SK-N-SH (cell line): ENCODE measurements at regions not wholly inside any gene's neighbourhood (a gene's known extent, or its start where the extent isn't known, plus 50 kb on each side); places are given as distances from the start of the nearest gene placed in this dataset.

Source experiments
- CTCF ChIA-PET: fragments of 300-600, 350-600 bp; formaldehyde crosslinking; extraction: SDS; loops from one replicate; lab custom pipeline; 2021; lab: Yijun Ruan, JAX
- POLR2A ChIA-PET: fragments of 350-600 bp; sonication (Branson Sonifier 250); formaldehyde crosslinking; extraction: SDS; loops from one replicate; lab custom pipeline; 2020; ENCODE audit warnings: antibody characterized with exemption, inconsistent platforms; lab: Yijun Ruan, JAX
- DNase-seq: peaks from one replicate; pipeline ENCODE4 v3.0.0; 2012
- H2AFZ ChIP-seq: fragments of 200-600 bp; sonication (generic); 2 replicates; pipeline ENCODE4 v1.8.1; 2016; ENCODE audit warnings: antibody characterized with exemption, mild to moderate bottlenecking, low read depth
- H3F3A ChIP-seq: fragments of 200-600 bp; sonication (generic); replicated peaks from 2 replicates; pipeline ENCODE3; 2016; ENCODE audit warnings: antibody characterized with exemption, mild to moderate bottlenecking; ENCODE audit not compliant: insufficient read depth
- H3K27ac ChIP-seq, 2 experiments: fragments of 200-500 bp in 1 of 2; fragments of 200-600 bp in 1 of 2; sonication (Bioruptor generic) in 1 of 2; sonication (generic), shearing (Covaris generic) in 1 of 2; 2 replicates each; pipeline versions ENCODE4 v1.5.1 to v1.6.1; 2014 to 2016; ENCODE audit warnings: low read depth in 2 of 2, inconsistent platforms in 1 of 2, low read length in 1 of 2, mild to moderate bottlenecking in 1 of 2, mixed read lengths in 1 of 2
- H3K27me3 ChIP-seq: fragments of 200-600 bp; sonication (generic), shearing (Covaris generic); 2 replicates; pipeline ENCODE4 v1.6.1; 2016; ENCODE audit warnings: mixed run types; ENCODE audit not compliant: insufficient read depth
- H3K36me3 ChIP-seq, 2 experiments: fragments of 200-500 bp in 1 of 2; fragments of 200-600 bp in 1 of 2; sonication (Bioruptor generic) in 1 of 2; sonication (generic) in 1 of 2; replicated peaks in 1 of 2; 2 replicates each; pipeline versions ENCODE3 to v1.5.1; 2014 to 2016; ENCODE audit warnings: low read length in 1 of 2, mild to moderate bottlenecking in 1 of 2; ENCODE audit not compliant: insufficient read depth in 2 of 2, control insufficient read depth in 1 of 2
- H3K4me1 ChIP-seq, 2 experiments: fragments of 200-500 bp in 1 of 2; fragments of 200-600 bp in 1 of 2; sonication (Bioruptor generic) in 1 of 2; sonication (generic), shearing (Covaris generic) in 1 of 2; 2 replicates each; pipeline versions ENCODE4 v1.5.1 to v1.6.1; 2014 to 2016; ENCODE audit warnings: low read depth in 1 of 2, low read length in 1 of 2, mixed run types in 1 of 2; ENCODE audit not compliant: insufficient read depth in 2 of 2, control insufficient read depth in 1 of 2
- H3K4me2 ChIP-seq: fragments of 200-600 bp; sonication (generic), shearing (Covaris generic); 2 replicates; pipeline ENCODE4 v1.6.1; 2017; ENCODE audit warnings: mixed run types
- H3K4me3 ChIP-seq, 2 experiments: fragments of 200-500 bp in 1 of 2; fragments of 200-600 bp in 1 of 2; sonication (Bioruptor generic) in 1 of 2; sonication (generic), shearing (Covaris generic) in 1 of 2; 2 replicates each; pipeline versions ENCODE4 v1.5.1 to v1.8.1; 2014 to 2016; ENCODE audit warnings: low read depth in 2 of 2, inconsistent platforms in 1 of 2, low read length in 1 of 2, mild to moderate bottlenecking in 1 of 2, mixed read lengths in 1 of 2, moderate library complexity in 1 of 2
- H3K79me2 ChIP-seq: fragments of 200-600 bp; sonication (generic); 2 replicates; pipeline ENCODE4 v1.8.1; 2017; ENCODE audit warnings: mild to moderate bottlenecking; ENCODE audit not compliant: insufficient read depth
- H3K9ac ChIP-seq: fragments of 200-600 bp; sonication (generic); 2 replicates; pipeline ENCODE4 v1.6.1; 2017; ENCODE audit warnings: mixed run types
- H3K9me2 ChIP-seq: fragments of 200-600 bp; sonication (generic); 2 replicates; pipeline ENCODE4 v1.6.1; 2017; ENCODE audit warnings: mixed run types
- H3K9me3 ChIP-seq: fragments of 200-600 bp; sonication (generic); 2 replicates; pipeline ENCODE4 v1.6.1; 2017; ENCODE audit warnings: mixed run types, mild to moderate bottlenecking, moderate library complexity
- H4K20me1 ChIP-seq: fragments of 200-600 bp; sonication (generic); 2 replicates; pipeline ENCODE4 v1.6.1; 2017; ENCODE audit warnings: mild to moderate bottlenecking, mixed run types; ENCODE audit not compliant: insufficient read depth
- CTCF ChIP-seq: fragments of 200-600 bp; sonication (generic); IDR thresholded peaks from 2 replicates; pipeline ENCODE4 v1.6.1; 2017; ENCODE audit warnings: antibody characterized with exemption, mild to moderate bottlenecking, moderate library complexity
- EZH2phosphoT487 ChIP-seq: fragments of 200-600 bp; sonication (generic); IDR thresholded peaks from 2 replicates; pipeline ENCODE4 v1.6.1; 2017; ENCODE audit warnings: low read depth, mixed run types, mild to moderate bottlenecking, antibody characterized with exemption, moderate library complexity, borderline replicate concordance
- FOSL2 ChIP-seq: IDR thresholded peaks from 2 replicates; pipeline ENCODE4 v1.4.0; 2012; ENCODE audit warnings: low read depth, mild to moderate bottlenecking, moderate library complexity, borderline replicate concordance
- FOXM1 ChIP-seq: IDR thresholded peaks from 2 replicates; pipeline ENCODE4 v1.4.0; 2012; ENCODE audit warnings: low read depth, mild to moderate bottlenecking
- GABPA ChIP-seq: IDR thresholded peaks from 2 replicates; pipeline ENCODE4 v1.4.0; 2012; ENCODE audit warnings: low read depth, mild to moderate bottlenecking
- GATA2 ChIP-seq: sonication (generic); formaldehyde crosslinking; IDR thresholded peaks from 2 replicates; pipeline ENCODE4 v1.5.0; 2020; ENCODE audit warnings: mild to moderate bottlenecking, missing genetic modification reagents
- IRF3 ChIP-seq: fragments of 150-350 bp; IDR thresholded peaks from 2 replicates; pipeline ENCODE4 v1.6.1; 2016; ENCODE audit warnings: mild to moderate bottlenecking, low read depth, low read length
- MEF2A ChIP-seq: IDR thresholded peaks from 2 replicates; pipeline ENCODE4 v1.4.0; 2012; ENCODE audit warnings: low read depth, borderline replicate concordance
- PBX3 ChIP-seq: IDR thresholded peaks from 2 replicates; pipeline ENCODE4; 2012
- RAD21 ChIP-seq: IDR thresholded peaks from 2 replicates; pipeline ENCODE4 v1.6.1; 2012; ENCODE audit warnings: mild to moderate bottlenecking, low read length
- RXRA ChIP-seq: IDR thresholded peaks from 2 replicates; pipeline ENCODE4 v1.4.0; 2012; ENCODE audit warnings: low read depth, mild to moderate bottlenecking, borderline replicate concordance
- TEAD4 ChIP-seq: IDR thresholded peaks from 2 replicates; pipeline ENCODE4 v1.4.0; 2012; ENCODE audit warnings: mild to moderate bottlenecking, borderline replicate concordance; ENCODE audit not compliant: insufficient read depth
- YY1 ChIP-seq: IDR thresholded peaks from 2 replicates; pipeline ENCODE4 v1.4.0; 2012; ENCODE audit warnings: low read depth, mild to moderate bottlenecking
- ZBTB33 ChIP-seq: IDR thresholded peaks from 2 replicates; pipeline ENCODE4 v1.4.0; 2012; ENCODE audit warnings: low read depth, borderline replicate concordance
- WGBS: methylation state at CpG from one replicate; pipeline ENCODE4 v1.1.6; 2017; ENCODE audit warnings: low lambda C conversion rate; 5-methylcytosine and 5-hydroxymethylcytosine counted together

- no peak overlapping the region for H3K4me3 ChIP-seq
- H3K4me1 ChIP-seq: no peaks in the 10 kb centered on the region
- DNase-seq: no peak
- WGBS: 0% methylated on average over 1 of the region's 1 CpG
- no peak overlapping the region for H2AFZ ChIP-seq
- TF ChIP-seq FOSL2 (no peak), FOXM1 (no peak), IRF3 (no peak), RAD21 (no peak), MEF2A (no peak), TEAD4 (no peak), RXRA (no peak), ZBTB33 (no peak), GABPA (no peak), EZH2phosphoT487 (no peak), GATA2 (CRISPR knock-in tag) (no peak), YY1 (no peak), CTCF (no peak), PBX3 (no peak)
- no peak overlapping the region for H3K4me2 ChIP-seq
- CTCF ChIA-PET: no interaction called here
- POLR2A ChIA-PET: no interaction called here
- H4K20me1 ChIP-seq: no peaks in the 10 kb centered on the region
- no peaks in the 10 kb centered on the region for H3K9me2 ChIP-seq
- H3F3A ChIP-seq: no peaks in the 10 kb centered on the region
- no peaks in the 10 kb centered on the region for H3K36me3 ChIP-seq
- peaks cover 1% of the 10 kb centered on the region; the same call in 1 of the 2 replicates for H3K27me3 ChIP-seq
- H3K9me3 ChIP-seq: no peaks in the 10 kb centered on the region
- H3K27ac ChIP-seq: no peak overlapping the region
- H3K9ac ChIP-seq: no peak overlapping the region
- no peaks in the 10 kb centered on the region for H3K79me2 ChIP-seq
Observed at GRCh38 chr2:219747637-219748036, 120.2 kb downstream of the SLC4A3 start.
